SKM-1 (cell line): ENCODE measurements at regions not wholly inside any gene's neighbourhood (a gene's known extent, or its start where the extent isn't known, plus 50 kb on each side); places are given as distances from the start of the nearest gene placed in this dataset.
A peak's percentile ranks its signal among the peaks of the same experiment; 100 is the strongest.
"Not testable (repeated sequence)": the region's sequence is repeated elsewhere in the genome, so short reads cannot be mapped to it uniquely, and the experiment has no call there.

ENCODE experiments used
- DNase-seq: peaks from one replicate; lab custom pipeline; 2025; ENCODE audit not compliant: unreplicated experiment; lab: John Stamatoyannopoulos, UW

GRCh38 chr16:65752522-65752844 is 614.0 kb upstream of the CDH5 start:
- no peak for DNase-seq

- DNase-seq = no peak
Measured at GRCh38 chr16:65751622-65752521, 614.6 kb upstream of the CDH5 start.

GRCh38 chr16:65749506-65749905 is 617.0 kb upstream of the CDH5 start:
- no peak for DNase-seq

- no peak for DNase-seq
Measured at GRCh38 chr16:65746941-65747340, 619.5 kb upstream of the CDH5 start.

- DNase-seq = no peak
Measured at GRCh38 chr16:65745201-65745708, 621.2 kb upstream of the CDH5 start.

GRCh38 chr16:65744401-65744800 is 622.1 kb upstream of the CDH5 start:
- no peak for DNase-seq

- DNase-seq = no peak
Measured at GRCh38 chr16:65743558-65743957, 621.7 kb upstream of the CDH11 start.

- DNase-seq = no peak
Measured at GRCh38 chr16:65740711-65741110, 618.8 kb upstream of the CDH11 start.

GRCh38 chr16:65739518-65739917 is 617.7 kb upstream of the CDH11 start:
- DNase-seq = peak; percentile 53

- no peak for DNase-seq
Measured at GRCh38 chr16:65737831-65738230, 616.0 kb upstream of the CDH11 start.

GRCh38 chr16:65735615-65736014 is 613.8 kb upstream of the CDH11 start:
- DNase-seq = not testable (repeated sequence)

GRCh38 chr16:65733721-65734120 is 611.9 kb upstream of the CDH11 start:
- no peak for DNase-seq

GRCh38 chr16:65731833-65732232 is 610.0 kb upstream of the CDH11 start:
- no peak for DNase-seq

- DNase-seq = no peak
Measured at GRCh38 chr16:65728652-65729051, 606.8 kb upstream of the CDH11 start.

GRCh38 chr16:65728167-65728566 is 606.3 kb upstream of the CDH11 start:
- DNase-seq = no peak

- DNase-seq = no peak
Measured at GRCh38 chr16:65727534-65728137, 605.8 kb upstream of the CDH11 start.

- peak; percentile 74 for DNase-seq
Measured at GRCh38 chr16:65725156-65725845, 603.4 kb upstream of the CDH11 start.

- DNase-seq = no peak
Measured at GRCh38 chr16:65722429-65722828, 600.6 kb upstream of the CDH11 start.

- DNase-seq = no peak
Measured at GRCh38 chr16:65717846-65718245, 596.0 kb upstream of the CDH11 start.

- no peak for DNase-seq
Measured at GRCh38 chr16:65716737-65717700, 595.2 kb upstream of the CDH11 start.
